ENCODE measurements at regions not wholly inside any gene's neighbourhood (a gene's known extent, or its start where the extent isn't known, plus 50 kb on each side); places are given as distances from the start of the nearest gene placed in this dataset.

DNA sequence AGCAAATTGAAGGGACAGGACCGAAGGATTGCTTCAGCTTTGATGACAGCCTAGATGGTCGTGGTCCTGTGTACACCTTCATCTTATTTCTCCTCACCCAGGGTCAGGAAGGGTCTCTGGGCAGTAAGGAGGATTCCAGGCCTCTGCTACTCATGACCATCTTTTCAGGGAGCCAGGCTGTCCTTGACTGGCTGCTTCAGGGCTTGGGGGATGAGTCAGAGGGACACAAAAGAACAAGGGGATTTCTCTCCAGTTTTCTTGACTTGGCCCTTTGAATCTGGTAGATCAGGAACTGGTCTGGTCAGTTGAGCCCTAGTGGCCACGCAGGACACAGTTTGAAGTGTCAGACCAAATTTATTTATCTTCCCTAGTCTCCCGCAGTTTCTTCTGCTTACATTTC is 402.1 kb upstream of the CHD6 start:
- no peak for DNase-seq

DNA sequence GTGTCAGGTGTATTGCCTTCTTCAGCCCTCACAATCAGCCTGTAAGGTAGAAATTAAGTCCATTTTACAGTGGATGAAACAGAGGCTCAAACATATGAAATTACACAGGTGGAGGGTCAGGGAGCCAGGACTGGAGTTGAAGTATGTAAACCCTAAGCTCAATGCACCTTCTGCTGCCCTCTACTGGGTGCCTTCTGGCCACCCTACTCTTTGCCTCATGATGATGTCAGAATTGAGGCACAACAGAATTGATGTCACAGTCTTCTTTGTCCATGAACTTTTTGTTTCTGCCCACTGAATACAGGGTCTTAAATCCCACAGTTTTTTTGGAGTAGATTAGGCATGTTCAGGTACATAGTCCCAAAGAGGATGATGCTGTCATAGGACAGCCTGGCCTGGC is 400.8 kb upstream of the CHD6 start:
- DNase-seq, result no peak

DNA sequence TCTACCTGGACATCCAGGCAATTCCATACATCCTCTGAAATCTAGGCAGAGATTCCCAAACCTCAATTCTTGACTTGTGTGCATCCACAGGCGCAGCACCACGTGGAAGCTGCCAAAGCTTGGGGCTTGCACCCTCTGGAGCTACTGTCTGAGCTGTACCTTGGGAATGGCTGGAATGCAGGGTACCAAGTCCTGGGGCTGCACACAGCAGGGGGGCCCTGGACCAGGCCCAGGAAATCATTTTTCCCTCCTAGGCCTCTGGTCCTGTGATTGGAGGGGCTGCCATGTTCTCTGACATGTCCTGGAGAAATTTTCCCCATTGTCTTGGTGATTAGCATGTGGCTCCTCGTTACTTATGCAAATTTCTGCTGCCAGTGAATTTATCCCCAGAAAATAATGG is 391.9 kb upstream of the CHD6 start:
- no peak for DNase-seq

DNA sequence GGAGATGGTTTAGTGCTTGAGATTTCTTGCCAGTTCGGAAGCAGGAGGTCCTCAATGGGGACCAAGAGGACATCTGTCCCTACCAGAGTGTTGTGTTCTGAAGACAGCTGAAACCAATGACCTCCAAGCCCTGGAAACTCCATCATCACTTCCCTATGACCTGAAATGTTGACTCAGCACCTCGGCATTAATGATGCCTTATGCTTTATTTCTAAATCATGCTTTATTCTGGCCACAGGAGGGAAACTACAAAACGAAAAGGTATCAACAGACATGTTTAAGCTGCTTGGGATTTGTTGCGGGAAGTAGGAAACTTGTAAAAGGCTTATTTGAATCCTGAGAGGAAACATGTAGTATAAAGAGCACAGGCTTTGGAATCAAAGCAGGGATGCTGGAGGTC is 389.1 kb upstream of the CHD6 start:
- no peak for DNase-seq

DNA sequence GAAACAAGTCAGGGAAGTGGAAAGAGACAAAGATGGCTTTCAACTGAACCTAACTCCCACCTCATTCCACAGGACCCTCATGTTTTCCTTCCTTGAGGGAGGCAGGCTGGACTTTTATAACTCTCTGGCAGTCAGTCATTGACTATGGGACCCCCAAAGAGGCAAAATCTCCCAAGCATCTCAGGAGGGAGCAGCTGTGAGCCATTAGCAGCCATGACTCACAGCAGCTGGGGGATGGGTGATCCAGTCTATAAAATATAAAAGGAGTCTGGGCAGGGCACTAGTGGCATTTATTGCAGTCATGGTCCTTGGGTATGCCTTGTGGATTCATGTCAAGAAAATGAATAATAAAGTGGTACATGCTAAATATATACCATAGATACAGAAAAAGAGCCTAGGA is 387.0 kb upstream of the CHD6 start:
- DNase-seq, result no peak

DNA sequence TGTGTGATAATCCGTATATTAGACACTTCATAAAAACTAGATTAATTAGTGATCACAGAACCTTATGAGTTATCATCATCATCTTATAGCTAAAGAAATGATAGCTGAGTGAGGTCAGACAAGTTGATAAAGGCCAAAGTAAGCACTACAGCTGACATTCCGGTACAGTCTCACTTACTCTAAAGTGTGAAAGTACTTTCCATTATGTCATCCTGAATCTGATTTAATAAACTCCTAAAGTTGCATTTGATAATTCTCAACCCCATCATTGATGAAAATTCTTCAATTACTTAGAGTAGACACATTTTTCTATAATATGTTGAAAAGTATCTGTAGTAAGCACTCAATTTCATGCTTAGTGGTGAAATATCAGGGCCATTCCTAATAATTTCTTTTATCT is 385.2 kb upstream of the CHD6 start:
- DNase-seq, result no peak

DNA sequence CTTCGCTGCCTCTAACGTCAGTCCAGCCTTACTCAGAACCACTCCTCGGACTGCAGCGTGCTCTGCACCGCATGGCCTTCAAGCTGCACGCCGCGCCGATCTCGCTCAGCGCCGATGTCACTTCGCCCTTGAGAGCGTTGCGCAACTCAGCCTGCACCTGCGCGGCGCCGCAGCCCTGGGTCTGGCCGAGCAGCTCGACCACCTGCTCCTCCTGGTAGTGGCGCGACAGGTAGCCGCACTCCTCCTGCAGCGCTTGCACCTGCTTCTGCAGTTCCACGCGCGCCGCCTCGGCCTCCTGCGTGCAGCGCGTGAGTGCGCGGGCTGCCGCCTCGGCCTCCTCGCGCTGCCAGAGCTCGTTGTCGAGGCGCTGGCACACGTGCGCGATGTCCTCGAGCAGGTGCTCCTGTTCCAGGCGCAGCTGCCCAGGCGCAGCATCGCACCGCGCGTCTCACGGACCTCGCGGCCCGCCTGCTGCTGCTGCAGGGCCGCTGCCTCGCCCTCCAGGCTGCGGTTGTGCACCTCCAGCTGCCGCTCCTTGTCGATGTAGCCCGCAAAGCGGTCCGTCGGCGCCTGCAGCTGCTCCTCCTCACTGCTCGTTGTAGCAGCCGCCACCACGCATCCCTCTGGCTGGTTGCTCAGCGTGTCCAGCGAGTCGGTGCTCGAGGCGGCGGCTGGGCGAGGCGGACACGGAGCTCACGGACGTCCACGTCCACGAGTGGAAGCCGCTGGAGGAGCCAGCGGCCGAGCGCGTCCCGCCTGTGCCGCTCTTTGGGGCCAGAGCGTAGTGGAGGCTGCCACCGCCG is 380.6 kb upstream of the CHD6 start:
- no peak for DNase-seq

DNA sequence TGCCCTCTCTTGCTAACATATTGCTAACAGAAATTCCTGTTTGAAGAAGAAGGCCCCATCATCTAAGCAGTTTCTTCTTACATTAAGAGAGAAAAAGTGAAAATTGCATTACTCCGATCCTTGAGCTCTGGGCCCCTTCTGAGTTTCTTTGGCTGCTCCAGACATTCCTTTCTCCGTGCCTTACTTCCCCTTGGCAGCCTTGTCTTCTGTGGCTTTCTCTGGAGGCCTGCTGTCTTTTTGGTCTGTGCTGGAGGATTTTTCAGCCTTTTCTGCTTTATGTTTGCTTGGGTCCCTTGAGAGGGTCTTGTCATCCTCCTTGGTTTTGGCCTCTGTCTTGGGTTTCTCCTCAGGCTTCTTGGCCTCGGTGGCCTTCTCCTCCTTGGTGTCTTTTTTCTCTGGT is 378.8 kb upstream of the CHD6 start:
- DNase-seq, result no peak

DNA sequence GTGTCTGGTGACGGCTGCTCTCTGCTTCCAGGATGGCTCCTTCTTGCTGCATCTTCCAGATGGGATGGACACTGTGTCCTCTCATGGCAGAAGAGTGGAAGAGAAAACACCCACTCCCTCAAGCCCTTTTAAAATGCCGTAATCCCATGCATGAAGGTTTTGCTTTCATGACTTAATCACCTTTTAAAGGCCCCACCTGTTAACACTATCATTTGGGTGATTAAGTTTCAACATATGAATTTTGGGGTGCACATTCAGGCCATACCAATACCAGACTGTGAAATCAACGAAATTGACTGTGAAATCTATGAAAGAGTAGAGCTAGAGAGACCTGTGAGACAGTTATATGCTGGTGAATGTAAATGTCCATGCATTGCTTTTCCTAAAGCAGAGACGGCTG is 374.3 kb upstream of the CHD6 start:
- DNase-seq, result no peak

DNA sequence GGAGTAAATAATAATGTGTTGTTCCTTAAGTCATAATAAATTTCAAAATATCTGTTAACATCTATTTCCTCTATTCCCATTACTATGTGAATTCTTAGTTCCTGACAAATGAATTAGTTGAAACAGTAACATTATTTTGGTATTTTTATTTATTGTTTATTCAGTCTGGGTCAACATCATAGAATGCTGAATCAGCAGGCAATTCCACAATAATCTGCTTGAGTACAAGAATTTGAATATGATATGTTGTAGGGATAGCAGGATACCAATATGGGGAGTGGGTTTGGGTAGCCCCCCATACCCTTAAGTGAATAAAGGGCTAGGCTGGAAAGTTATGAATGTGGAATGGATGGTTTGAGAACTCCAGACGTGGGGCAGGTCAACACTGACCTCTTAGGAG is 373.2 kb upstream of the CHD6 start:
- DNase-seq, result no peak

DNA sequence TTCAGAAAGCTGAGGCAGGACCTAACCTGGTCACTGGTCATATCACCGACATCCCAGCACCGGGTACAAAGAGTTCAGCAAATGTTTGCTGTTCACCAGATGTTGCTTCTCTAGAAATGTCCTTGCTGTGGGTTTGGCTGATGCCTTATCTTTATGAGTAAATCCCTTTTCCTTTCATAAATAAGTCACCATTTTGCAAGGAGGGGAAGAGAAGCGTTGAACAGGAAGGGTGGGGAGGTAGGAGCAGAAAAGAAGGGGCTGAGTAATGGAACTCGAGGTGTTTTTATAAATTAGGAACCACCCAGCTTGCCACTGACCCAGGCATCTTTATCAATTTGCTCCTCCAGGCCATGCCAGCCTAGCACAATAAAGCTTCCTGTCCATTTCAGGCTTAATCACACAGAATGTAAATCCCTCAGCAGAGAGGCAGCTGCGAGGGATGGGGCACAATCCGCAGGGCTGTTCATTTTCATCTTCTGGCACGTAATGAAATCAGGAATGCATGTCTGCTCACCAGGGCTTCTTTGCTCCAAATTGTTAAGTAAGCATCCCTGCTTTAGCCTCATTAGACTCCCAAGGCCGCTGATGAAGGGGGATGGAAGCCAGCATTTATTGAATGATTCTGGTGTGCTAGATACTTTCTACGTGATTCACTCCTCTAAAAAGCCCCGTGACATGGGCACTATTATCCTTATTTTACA is 371.9 kb upstream of the CHD6 start:
- DNase-seq, result no peak

DNA sequence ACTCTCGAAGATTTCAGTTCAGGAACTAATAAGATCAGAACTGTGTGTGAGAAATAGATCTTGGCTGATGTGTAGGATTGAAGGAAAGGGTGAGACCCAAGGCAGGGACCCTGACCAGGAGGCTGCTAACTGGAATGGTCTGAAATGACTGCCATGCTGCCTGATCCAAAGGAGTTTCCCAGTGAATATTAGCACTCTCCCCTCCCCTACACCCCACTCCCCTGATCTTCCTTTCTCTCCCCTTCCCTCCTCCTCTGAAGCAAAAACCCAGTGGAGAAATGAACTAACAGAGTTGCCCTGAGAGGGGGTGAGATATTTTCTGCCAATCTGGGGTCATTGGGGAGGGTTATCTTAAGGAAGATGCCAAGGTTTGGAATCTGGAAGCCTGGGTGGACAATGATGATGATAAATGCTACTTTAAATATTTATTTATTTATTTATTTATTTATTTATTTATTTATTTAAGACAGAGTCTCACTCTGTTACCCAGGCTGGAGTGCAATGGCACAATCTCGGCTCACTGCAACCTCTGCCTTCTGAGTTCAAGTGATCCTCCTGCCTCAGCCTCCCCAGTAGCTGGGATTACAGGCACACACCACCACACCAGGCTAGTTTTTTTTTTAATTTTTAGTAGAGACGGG is 371.0 kb upstream of the CHD6 start:
- no peak for DNase-seq

DNA sequence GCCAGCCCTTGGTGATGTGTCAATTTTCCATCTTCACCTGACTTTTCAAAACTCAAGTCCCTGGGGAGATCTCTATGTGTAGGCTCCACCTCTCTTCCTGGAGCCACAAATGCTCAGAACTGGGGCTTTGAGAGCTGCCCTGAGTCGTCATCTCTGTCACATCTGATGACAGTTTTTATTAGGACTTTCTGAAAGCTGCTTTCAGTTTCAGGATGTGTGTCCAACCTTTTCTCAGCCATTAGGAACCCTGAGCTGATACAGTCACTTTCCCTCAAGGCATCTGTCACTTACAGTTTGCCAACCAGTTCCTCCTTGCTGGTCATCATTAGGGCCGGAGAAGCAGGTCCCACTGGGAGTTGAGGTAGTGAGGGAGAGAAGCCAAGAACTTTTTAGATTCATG is 365.9 kb upstream of the CHD6 start:
- no peak for DNase-seq

DNA sequence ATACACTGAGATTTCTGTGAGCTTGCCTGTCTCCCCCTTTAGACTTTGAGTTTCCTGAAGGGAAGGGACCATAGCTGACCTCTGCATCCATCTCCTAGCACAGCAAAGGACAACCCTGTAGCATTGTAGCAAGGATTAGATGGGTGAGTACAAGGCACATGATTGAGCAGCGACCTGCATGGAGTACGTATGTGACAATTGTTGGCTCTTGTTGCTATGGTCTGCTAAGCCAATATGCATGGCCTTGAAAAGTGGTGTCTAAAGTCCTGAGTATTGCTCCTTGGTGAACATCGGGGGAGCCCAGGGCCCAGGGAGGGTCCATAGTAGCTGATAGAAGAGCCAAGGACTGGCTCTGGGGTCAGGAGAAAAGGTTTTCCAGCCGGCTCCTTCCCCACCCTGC is 365.0 kb upstream of the CHD6 start:
- no peak for DNase-seq

DNA sequence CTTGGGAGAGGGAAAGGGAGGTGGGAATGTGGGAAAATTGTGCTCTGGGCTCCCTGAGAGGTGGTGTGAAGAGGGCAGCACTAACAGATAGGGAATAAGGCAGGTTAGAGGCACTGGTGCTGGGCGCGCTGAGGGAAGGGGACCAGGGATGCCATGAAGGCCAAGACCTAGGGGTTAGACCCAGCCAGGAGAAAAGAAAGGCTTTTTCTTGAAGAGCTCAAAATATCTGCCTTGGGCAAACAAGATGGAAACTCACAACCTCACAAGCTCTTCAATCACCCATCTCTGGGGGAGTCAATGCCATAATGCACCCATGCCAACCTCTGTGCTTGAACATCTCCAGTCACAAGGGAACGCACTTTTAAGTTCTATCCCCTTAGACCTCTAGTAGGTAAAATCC is 363.6 kb upstream of the CHD6 start:
- no peak for DNase-seq

DNA sequence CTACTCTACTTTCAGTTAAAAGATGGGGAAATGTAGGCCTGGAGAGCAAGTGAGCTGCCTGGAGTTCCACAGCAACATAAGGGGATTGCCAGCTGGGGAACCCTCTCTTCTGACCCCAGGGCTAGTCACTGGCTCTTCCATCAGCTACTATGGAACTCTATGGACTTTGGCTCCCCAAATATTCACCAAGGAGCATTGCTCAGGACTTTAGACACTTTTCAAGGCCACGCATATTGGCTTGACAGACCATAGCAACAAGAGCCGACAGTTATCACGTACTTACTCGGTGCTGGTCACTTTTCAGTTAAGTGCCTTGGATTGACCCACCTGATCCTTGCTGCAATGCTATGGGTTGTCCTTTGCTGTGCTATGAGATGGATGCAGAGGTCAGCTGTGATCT is 360.7 kb upstream of the CHD6 start:
- no peak for DNase-seq

DNA sequence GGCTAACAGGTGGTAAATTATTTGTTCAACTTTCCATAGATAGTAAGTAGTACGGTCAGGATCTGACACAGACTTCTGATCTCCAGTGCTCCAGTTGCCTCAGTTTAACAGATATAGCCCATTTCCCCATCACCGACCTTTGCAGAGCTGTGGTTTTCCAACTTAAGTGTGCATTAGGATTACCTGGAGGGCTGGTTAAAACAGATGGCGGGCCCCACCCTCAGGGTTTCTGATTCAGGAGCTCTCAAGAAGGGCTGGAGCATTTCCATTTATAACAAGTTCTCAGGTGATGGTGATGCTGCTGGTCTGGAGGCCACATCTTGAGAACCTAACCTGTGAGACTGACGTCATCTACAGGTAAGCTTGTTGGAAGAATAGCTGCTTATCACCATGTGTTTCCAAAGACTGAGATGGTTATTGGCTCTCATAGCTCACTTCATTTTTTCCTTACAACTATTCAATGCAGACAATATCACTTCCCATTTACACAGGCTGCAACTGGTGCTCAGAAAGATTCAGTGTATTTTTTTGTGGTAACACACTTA is 360.1 kb upstream of the CHD6 start:
- no peak for DNase-seq

DNA sequence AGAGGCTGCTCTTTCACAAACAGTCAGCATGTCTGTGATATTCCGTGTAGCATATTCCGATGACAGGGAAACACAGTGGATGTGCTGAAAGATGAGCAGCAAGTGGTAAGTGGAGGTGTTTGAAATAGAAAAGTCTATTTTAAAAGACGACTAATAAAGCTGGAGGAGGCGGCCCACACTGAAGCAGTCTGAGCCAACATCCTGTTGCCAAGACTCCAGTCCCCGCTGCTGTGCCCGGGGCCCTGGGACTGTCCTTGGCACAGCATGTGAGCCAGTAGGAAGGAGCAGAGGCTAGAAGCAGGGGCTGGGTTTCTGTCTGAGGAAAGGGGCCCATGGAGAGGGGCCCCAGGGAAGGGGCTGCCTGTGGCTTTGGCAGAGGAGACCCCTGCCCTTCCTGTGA is 351.5 kb upstream of the CHD6 start:
- no peak for DNase-seq

DNA sequence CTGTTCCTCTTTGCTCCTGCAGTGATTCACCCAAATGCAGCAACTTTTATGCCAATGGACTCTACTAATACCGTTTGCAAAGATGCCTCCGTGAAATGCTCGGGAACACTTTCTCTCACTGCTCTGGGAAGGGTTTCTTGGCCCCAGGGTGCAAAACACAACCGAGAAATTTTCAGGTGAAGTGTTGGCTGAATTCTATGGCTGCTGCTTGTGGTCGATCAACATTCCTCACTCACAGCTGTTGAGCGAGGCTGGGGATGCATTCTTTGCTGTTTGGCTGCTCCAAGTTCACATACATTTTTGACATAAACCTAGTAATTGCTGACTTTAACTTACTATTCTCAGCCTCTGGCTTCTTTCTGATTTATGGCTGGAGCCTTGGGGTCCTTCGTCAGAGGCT is 342.0 kb upstream of the CHD6 start:
- no peak for DNase-seq

DNA sequence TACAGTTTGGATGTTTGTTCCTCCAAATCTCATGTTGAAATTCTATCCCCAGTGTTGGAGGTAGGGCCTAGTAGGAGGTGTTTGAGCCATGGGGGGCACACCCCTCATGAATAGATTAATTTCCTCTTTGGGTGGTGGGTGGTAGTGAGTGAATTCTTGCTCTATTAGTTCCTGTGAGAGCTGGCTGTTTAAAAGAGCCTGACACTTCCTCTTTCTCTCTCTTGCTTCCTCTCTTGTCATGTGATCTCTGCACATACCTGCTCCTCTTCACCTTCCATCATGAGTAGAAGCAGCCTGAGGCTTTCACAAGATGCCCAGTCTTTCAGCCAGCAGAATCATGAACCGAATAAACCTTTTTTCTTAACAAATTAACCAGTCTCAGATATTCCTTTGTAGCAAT is 340.2 kb upstream of the CHD6 start:
- no peak for DNase-seq

DNA sequence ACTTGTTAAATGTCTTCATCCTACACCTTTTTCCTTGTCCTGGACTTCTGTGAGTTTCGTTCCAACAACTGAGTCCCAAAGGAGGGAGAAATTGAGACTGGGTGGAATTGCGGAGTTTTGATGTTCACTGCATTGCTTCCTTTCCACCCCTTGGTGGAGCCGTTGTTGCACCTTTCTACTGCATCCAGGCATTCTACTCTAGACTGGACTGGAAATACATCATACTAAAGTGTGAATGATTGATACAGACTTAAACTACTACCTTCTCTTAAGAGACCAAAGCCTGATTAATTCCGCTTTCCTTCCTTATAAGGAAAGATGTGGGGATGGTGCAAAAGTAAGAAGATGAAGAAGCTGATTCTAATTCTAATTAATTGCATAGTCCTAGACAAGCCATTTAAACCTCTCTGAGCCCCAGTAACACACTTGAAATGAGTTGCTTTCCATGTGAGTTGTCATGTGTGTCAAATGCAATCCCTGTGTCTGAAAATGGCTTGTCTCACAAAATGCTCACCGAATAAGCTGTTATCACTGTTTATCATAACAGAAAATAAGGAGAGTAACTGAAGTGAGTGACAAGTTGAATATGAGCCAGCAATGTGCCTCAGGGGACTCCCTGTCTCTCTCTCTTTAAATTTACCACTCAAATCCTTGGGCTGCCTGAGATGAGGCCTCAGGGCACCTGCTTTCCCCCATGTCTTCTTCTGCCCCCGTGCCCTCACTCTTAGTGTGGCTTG is 338.3 kb upstream of the CHD6 start:
- DNase-seq, result no peak

DNA sequence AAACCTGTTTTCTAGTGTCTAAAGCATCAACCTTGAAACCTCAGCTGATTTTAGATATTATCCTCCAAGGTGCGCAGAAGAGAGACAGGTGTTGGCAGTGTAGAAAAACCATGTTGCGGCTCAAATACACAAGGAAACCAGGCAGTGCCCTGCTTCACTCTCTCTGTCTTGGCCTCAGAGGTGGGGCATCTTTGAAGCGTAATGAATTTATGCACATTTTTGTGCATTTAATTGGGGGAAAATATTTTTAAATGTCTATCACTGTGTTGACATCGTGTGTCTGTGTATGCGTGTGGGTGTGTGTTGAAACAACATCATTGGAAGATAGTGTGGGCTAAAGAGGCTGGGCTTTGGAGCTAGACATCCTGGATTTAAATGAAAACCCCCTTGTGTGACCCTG is 334.0 kb upstream of the CHD6 start:
- DNase-seq, result no peak

DNA sequence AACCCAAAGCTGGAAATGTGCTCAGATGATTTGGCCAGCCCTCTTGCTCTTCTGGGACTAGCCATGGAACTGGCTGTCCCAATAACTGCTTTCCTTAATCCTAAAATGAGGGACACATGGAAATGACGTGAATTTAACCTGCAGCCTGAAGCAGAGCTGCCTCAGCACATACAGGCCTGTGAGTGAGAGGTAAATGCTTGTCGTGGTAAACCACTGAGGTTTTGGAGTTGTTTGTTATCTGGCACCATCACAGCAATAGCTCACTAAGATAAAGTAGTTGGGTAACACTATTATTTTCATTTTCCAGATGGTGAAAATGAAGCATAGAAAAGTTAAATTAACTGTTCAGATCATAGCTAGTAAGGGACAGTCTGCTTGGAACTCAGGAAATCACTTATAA is 333.4 kb upstream of the CHD6 start:
- DNase-seq, result no peak
